GM10248 (cell line): ENCODE measurements at regions not wholly inside any gene's neighbourhood (a gene's known extent, or its start where the extent isn't known, plus 50 kb on each side); places are given as distances from the start of the nearest gene placed in this dataset.

Source experiments
- CTCF ChIA-PET: fragments of 300-600 bp; sonication (Branson Sonifier 250); formaldehyde crosslinking; extraction: SDS; loops from one replicate; lab custom pipeline; 2021; ENCODE audit warnings: antibody characterized with exemption; lab: Yijun Ruan, JAX
- POLR2A ChIA-PET: fragments of 350-650 bp; sonication (Branson Sonifier 250); formaldehyde crosslinking; extraction: SDS; loops from one replicate; lab custom pipeline; 2020; ENCODE audit warnings: antibody characterized with exemption; lab: Yijun Ruan, JAX
- DNase-seq: peaks from one replicate; pipeline ENCODE4 v3.0.0; 2012; ENCODE audit errors: extremely low spot score
- CTCF ChIP-seq: IDR thresholded peaks from 2 replicates; pipeline ENCODE4 v1.5.1; 2012; ENCODE audit warnings: mild to moderate bottlenecking, low read depth; ENCODE audit errors: extremely low read depth, missing control alignments, control extremely low read depth

GRCh38 chr3:72241525-72241924 lies 456.6 kb upstream of the PROK2 start:
- CTCF ChIA-PET = interaction anchor here (1.0 to 1.5 kb wide), 3 partner anchors 10 to 50 kb away, joined by 3 read pairs; no protein-coding TSS in a partner anchor
- POLR2A ChIA-PET = no interaction called here
- no peak for TF ChIP-seq CTCF
- DNase-seq = no peak

GRCh38 chr3:72240531-72240930 lies 455.6 kb upstream of the PROK2 start:
- CTCF ChIA-PET = interaction anchor here (1.0 to 1.5 kb wide), 3 partner anchors 11 to 49 kb away, joined by 3 read pairs; no protein-coding TSS in a partner anchor
- TF ChIP-seq CTCF = no peak
- no peak for DNase-seq
- POLR2A ChIA-PET = no interaction called here

GRCh38 chr3:72238801-72239200 lies 453.9 kb upstream of the PROK2 start:
- POLR2A ChIA-PET = no interaction called here
- no peak for DNase-seq
- CTCF ChIA-PET = interaction anchor here (1.0 kb wide), 1 partner anchor 10 kb away, joined by 3 read pairs; no protein-coding TSS in a partner anchor
- no peak for TF ChIP-seq CTCF

- TF ChIP-seq CTCF = no peak
- POLR2A ChIA-PET = no interaction called here
- CTCF ChIA-PET = interaction anchor here (1.0 kb wide), 1 partner anchor 9 kb away, joined by 3 read pairs; no protein-coding TSS in a partner anchor
- no peak for DNase-seq
Measured at GRCh38 chr3:72238010-72238691, 453.2 kb upstream of the PROK2 start.

GRCh38 chr3:72237679-72238009 lies 452.7 kb upstream of the PROK2 start:
- TF ChIP-seq CTCF = no peak
- DNase-seq = no peak
- POLR2A ChIA-PET = no interaction called here
- CTCF ChIA-PET = no interaction called here

GRCh38 chr3:72234391-72234790 lies 449.4 kb upstream of the PROK2 start:
- TF ChIP-seq CTCF = no peak
- ChIA-PET POLR2A (no interaction called here), CTCF (interaction anchor here (1.1 kb wide), 1 partner anchor 17 kb away, joined by 3 read pairs; no protein-coding TSS in a partner anchor)
- no peak for DNase-seq

GRCh38 chr3:72233571-72233970 lies 448.6 kb upstream of the PROK2 start:
- CTCF ChIA-PET = no interaction called here

More at GRCh38 chr3:72233571-72233970, 448.6 kb upstream of the PROK2 start:
- POLR2A ChIA-PET = no interaction called here
- no peak for DNase-seq
- TF ChIP-seq CTCF = no peak
